OCI-LY1 (cell line): ENCODE measurements at regions not wholly inside any gene's neighbourhood (a gene's known extent, or its start where the extent isn't known, plus 50 kb on each side); places are given as distances from the start of the nearest gene placed in this dataset.
A peak's percentile ranks its signal among the peaks of the same experiment; 100 is the strongest.
"Not testable (repeated sequence)": the region's sequence is repeated elsewhere in the genome, so short reads cannot be mapped to it uniquely, and the experiment has no call there.

Source experiments
- H2AFZ ChIP-seq: fragments of 200-600 bp; sonication (generic), shearing (Covaris generic); 2 replicates; pipeline ENCODE4 v1.6.0; 2014; ENCODE audit warnings: antibody characterized with exemption, mild to moderate bottlenecking, low read length
- H3F3A ChIP-seq: fragments of 200-600 bp; sonication (generic), shearing (Covaris generic); 2 replicates; pipeline ENCODE4 v1.6.0; 2014; ENCODE audit warnings: mild to moderate bottlenecking, antibody characterized with exemption, low read length, moderate library complexity; ENCODE audit not compliant: insufficient read depth
- H3K27ac ChIP-seq: fragments of 200-600 bp; sonication (generic); 2 replicates; pipeline ENCODE4 v1.5.1; 2014; ENCODE audit warnings: low read length, mixed run types, mild to moderate bottlenecking, low read depth; ENCODE audit not compliant: poor library complexity, severe bottlenecking
- H3K27me3 ChIP-seq: fragments of 200-600 bp; sonication (generic); 2 replicates; pipeline ENCODE4 v1.6.0; 2014; ENCODE audit warnings: antibody characterized with exemption, mild to moderate bottlenecking, low read length, moderate library complexity; ENCODE audit not compliant: insufficient read depth
- H3K36me3 ChIP-seq: fragments of 200-600 bp; sonication (generic); 2 replicates; pipeline ENCODE4 v1.6.1; 2014; ENCODE audit warnings: mild to moderate bottlenecking, antibody characterized with exemption, low read length, moderate library complexity, mixed read lengths; ENCODE audit not compliant: insufficient read depth
- H3K4me1 ChIP-seq: fragments of 200-600 bp; sonication (generic); 2 replicates; pipeline ENCODE4 v1.5.1; 2014; ENCODE audit warnings: mild to moderate bottlenecking, low read length, moderate library complexity; ENCODE audit not compliant: insufficient read depth, severe bottlenecking
- H3K4me2 ChIP-seq: fragments of 200-600 bp; sonication (generic), shearing (Covaris generic); 2 replicates; pipeline ENCODE4 v1.6.1; 2014; ENCODE audit warnings: low read length
- H3K4me3 ChIP-seq: fragments of 200-600 bp; sonication (generic); 2 replicates; pipeline ENCODE4 v1.5.1; 2014; ENCODE audit warnings: low read length, low read depth, mild to moderate bottlenecking, mixed read lengths; ENCODE audit not compliant: poor library complexity, severe bottlenecking
- H3K79me2 ChIP-seq: fragments of 200-600 bp; shearing (Covaris generic); 2 replicates; pipeline ENCODE4 v1.6.1; 2016; ENCODE audit warnings: mixed run types, low read length, mixed read lengths; ENCODE audit not compliant: insufficient read depth
- H3K9ac ChIP-seq: fragments of 200-600 bp; sonication (generic), shearing (Covaris generic); 2 replicates; pipeline ENCODE4 v1.6.1; 2014; ENCODE audit warnings: mild to moderate bottlenecking, low read length, mixed read lengths
- H3K9me2 ChIP-seq: fragments of 200-600 bp; sonication (generic), shearing (Covaris generic); 2 replicates; pipeline ENCODE4 v1.6.1; 2014; ENCODE audit warnings: low read depth, mild to moderate bottlenecking, low read length, mixed read lengths
- H3K9me3 ChIP-seq: fragments of 200-600 bp; shearing (Covaris generic); 2 replicates; pipeline ENCODE4 v1.6.1; 2014; ENCODE audit warnings: low read length, mixed read lengths
- H4K20me1 ChIP-seq: fragments of 200-600 bp; sonication (generic), shearing (Covaris generic); 2 replicates; pipeline ENCODE4 v1.6.0; 2016; ENCODE audit warnings: mild to moderate bottlenecking, low read length; ENCODE audit not compliant: insufficient read depth
- CTCF ChIP-seq: fragments of 200-600 bp; sonication (generic), shearing (Covaris generic); IDR thresholded peaks from 2 replicates; pipeline ENCODE4 v1.5.1; 2017; ENCODE audit warnings: mild to moderate bottlenecking, antibody characterized with exemption, low read length, moderate library complexity, mixed read lengths
- EZH2 ChIP-seq: fragments of 200-600 bp; sonication (generic), shearing (Covaris generic); IDR thresholded peaks from 2 replicates; pipeline ENCODE4 v1.8.0; 2017; ENCODE audit warnings: borderline replicate concordance, mixed run types, mild to moderate bottlenecking, antibody characterized with exemption, low read length, moderate library complexity, mixed read lengths

DNA sequence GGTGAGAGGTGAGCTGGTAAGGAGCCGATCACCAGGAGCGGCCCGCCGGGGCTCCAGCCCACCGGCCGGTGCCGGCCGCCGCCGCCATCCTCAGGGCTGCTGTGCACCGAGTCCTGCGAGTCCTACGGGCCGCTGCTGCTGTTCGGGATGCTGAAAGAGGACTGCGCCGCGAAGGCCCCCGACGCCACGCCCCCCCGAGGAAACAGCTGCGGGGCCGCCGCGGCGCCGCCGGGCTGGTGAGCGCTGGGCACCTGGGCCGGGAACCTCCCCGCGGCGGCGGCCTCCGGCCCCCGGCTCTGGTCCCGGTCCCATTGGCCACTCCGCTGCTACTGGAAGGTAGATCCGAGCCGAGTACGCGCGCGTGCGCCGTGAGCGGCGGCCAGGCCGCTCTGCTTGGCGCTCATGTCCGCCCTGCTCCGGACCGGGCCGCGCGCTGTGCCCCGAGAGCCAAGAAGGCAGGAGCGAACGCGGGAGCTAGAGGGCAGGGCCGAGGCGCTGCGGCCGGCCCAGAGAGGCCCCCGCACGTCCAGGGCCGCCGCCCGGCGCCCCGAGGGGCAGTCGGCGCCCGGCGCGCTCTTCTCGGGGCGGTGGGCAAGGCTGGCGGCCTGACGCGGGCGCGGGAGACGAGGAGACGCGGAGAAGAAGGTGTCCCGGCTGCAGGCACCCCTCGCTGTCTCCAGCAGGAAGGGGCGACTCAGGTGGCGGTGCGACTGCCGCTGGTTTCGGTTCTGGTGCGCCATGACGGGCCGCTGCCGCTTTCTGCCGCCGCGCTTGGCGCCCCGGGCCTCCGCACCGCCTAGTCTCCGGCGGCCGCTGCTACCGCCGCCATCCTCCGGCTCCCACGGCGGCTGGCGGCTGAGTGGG lies 121.3 kb upstream of the WIPF3 start:
- no peak overlapping the region for H2AFZ ChIP-seq
- peak overlapping the region; percentile 90 for H3K4me2 ChIP-seq
- no peaks in the 10 kb centered on the region for H3K79me2 ChIP-seq
- no peaks in the 10 kb centered on the region for H3F3A ChIP-seq
- H3K9me2 ChIP-seq, result no peaks in the 10 kb centered on the region
- H3K36me3 ChIP-seq, result no peaks in the 10 kb centered on the region
- no peak for TF ChIP-seq CTCF
- no peak for TF ChIP-seq EZH2
- peaks cover 7% of the 10 kb centered on the region for H3K4me1 ChIP-seq
- peak overlapping the region; percentile 66 for H3K4me3 ChIP-seq
- no peak overlapping the region for H3K27ac ChIP-seq
- no peaks in the 10 kb centered on the region for H4K20me1 ChIP-seq
- H3K9me3 ChIP-seq, result no peaks in the 10 kb centered on the region
- no peaks in the 10 kb centered on the region for H3K27me3 ChIP-seq
- peak overlapping the region; percentile 50; the same call in 1 of the 2 replicates for H3K9ac ChIP-seq

- not testable (repeated sequence) for H3K27me3 ChIP-seq, H3K36me3 ChIP-seq, H3K9me3 ChIP-seq, H3K79me2 ChIP-seq, H3K27ac ChIP-seq, H2AFZ ChIP-seq, H3K4me1 ChIP-seq, H3F3A ChIP-seq, H3K9ac ChIP-seq, H4K20me1 ChIP-seq, H3K9me2 ChIP-seq
- peak overlapping the region; percentile 90 for H3K4me2 ChIP-seq
- peak overlapping the region; percentile 66 for H3K4me3 ChIP-seq
Measured at GRCh38 chr7:29685651-29686271, 120.5 kb upstream of the WIPF3 start.

DNA sequence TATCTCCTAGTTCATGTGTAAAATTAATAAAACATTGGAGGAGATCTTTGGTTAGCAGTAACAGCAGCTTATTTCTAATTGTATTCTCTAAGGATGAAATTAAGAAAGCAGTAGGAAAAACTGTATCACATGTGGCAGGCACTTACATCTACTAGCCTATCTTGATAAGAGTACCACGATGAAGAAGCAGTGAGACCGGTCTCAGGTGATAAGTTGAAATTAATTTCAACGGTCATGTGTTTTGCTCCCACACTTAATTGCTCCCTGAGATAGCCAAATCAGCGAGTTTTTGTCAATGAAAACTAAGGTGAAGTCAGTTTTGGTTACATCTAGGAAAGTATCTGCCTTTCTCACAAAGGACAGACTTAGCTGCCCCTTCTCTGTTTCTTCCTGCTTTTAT lies 115.8 kb upstream of the WIPF3 start:
- not testable (repeated sequence) for H3K27ac ChIP-seq, H3K79me2 ChIP-seq, H3K4me2 ChIP-seq, H3K9me3 ChIP-seq, H3K4me1 ChIP-seq, H2AFZ ChIP-seq, H3K27me3 ChIP-seq, H3K9ac ChIP-seq, H4K20me1 ChIP-seq, H3K36me3 ChIP-seq, H3F3A ChIP-seq, H3K4me3 ChIP-seq, H3K9me2 ChIP-seq

DNA sequence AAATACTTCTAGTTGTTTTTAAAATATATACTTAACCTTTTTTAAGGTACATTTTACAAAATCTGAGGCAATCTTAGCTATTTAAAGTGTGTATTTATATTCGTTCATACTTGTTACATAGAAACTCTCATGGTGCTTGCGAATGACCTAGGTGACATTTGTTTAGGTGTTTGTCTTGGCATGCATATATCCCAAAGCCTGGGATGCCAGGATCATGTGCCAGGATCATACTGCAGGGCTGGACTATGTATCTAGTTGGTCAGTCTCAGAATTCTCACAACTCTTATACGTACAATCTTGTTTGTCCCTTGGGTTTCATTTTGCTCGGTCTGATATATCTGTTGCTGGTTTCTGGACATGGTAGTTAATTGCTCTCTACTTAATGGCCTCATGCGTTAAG lies 109.9 kb upstream of the WIPF3 start:
- not testable (repeated sequence) for H3K4me1 ChIP-seq, H3K9me3 ChIP-seq, H3K27me3 ChIP-seq, H3K27ac ChIP-seq, H3K79me2 ChIP-seq, H3K4me3 ChIP-seq, H3K9me2 ChIP-seq, H3K36me3 ChIP-seq, H3K4me2 ChIP-seq, H4K20me1 ChIP-seq, H2AFZ ChIP-seq, H3F3A ChIP-seq, H3K9ac ChIP-seq

DNA sequence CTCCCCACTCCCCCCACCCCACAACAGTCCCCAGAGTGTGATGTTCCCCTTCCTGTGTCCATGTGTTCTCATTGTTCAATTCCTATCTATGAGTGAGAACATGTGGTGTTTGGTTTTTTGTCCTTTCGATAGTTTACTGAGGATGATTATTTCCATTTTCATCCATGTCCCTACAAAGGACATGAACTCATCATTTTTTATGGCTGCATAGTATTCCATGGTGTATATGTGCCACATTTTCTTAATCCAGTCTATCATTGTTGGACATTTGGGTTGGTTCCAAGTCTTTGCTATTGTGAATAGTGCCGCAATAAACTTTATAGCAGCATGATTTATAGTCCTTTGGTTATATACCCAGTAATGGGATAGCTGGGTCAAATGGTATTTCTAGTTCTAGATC lies 106.6 kb upstream of the WIPF3 start:
- H3K27me3 ChIP-seq, H3K27ac ChIP-seq, H3K4me1 ChIP-seq, H3K9me3 ChIP-seq, H3K9ac ChIP-seq, H3K4me2 ChIP-seq, H3K9me2 ChIP-seq, H2AFZ ChIP-seq, H3K79me2 ChIP-seq, H3K36me3 ChIP-seq, H4K20me1 ChIP-seq, H3K4me3 ChIP-seq, H3F3A ChIP-seq: not testable (repeated sequence)

DNA sequence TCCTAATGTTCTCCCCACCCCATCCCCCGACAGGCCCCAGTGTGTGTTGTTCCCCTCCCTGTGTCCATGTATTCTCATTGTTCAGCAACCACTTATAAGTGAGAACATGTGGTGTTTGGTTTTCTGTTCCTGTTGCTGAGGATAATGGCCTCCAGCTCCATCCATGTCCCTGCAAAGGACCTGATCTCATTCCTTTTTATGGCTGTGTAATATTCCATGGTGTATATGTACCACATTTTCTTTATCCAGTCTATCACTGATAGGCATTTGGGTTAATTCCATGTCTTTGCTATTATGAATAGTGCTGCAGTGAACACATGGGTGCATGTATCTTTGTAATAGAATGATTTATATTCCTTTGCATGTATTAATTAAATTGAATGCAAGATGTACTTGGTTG lies 104.8 kb upstream of the WIPF3 start:
- not testable (repeated sequence) for H3K9ac ChIP-seq, H3K79me2 ChIP-seq, H3K4me1 ChIP-seq, H3K9me2 ChIP-seq, H4K20me1 ChIP-seq, H3K27ac ChIP-seq, H3K9me3 ChIP-seq, H3K4me2 ChIP-seq, H3F3A ChIP-seq, H3K27me3 ChIP-seq, H2AFZ ChIP-seq, H3K4me3 ChIP-seq, H3K36me3 ChIP-seq
